CD4-positive, CD25-positive, alpha-beta regulatory T cell (primary cell): ENCODE measurements at regions not wholly inside any gene's neighbourhood (a gene's known extent, or its start where the extent isn't known, plus 50 kb on each side); places are given as distances from the start of the nearest gene placed in this dataset.

Experiments used
- ATAC-seq, 2 donors: fragments of 150-1000 bp; cut with Tn5 transposase; one replicate each; pipeline ENCODE4 v1.10.0; 2021; ENCODE audit warnings: low read depth in 2 of 2, moderate number of reproducible peaks in 2 of 2, moderate library complexity in 1 of 2
- DNase-seq, 3 donors: peaks; one replicate each; pipeline versions ENCODE4 v3.0.0 to v3.0.0-alpha.2; 2012 to 2022; ENCODE audit warnings: mixed read lengths in 1 of 3
- H3K27ac ChIP-seq: one replicate; pipeline ENCODE4 v1.7.0; 2013; ENCODE audit warnings: mild to moderate bottlenecking, low read length; ENCODE audit not compliant: insufficient read depth, poor library complexity, severe bottlenecking
- H3K27me3 ChIP-seq: one replicate; pipeline ENCODE4 v1.7.0; 2013; ENCODE audit warnings: low read length; ENCODE audit not compliant: control insufficient read depth, insufficient read depth
- H3K36me3 ChIP-seq: one replicate; pipeline ENCODE4 v1.7.0; 2013; ENCODE audit warnings: mild to moderate bottlenecking, low read length, moderate library complexity; ENCODE audit not compliant: control insufficient read depth, insufficient read depth
- H3K4me1 ChIP-seq: 2 replicates; pipeline ENCODE4 v1.7.0; 2013; ENCODE audit warnings: mild to moderate bottlenecking, low read length; ENCODE audit not compliant: insufficient read depth, control insufficient read depth, poor library complexity, severe bottlenecking
- H3K4me3 ChIP-seq: one replicate; pipeline ENCODE4 v1.7.0; 2013; ENCODE audit warnings: low read depth, mild to moderate bottlenecking, low read length, moderate library complexity
- H3K9me3 ChIP-seq, 2 experiments: 1 replicate in 1 of 2; 2 replicates in 1 of 2; pipeline ENCODE4 v1.7.0; 2013; ENCODE audit warnings: low read length in 2 of 2, mild to moderate bottlenecking in 1 of 2, moderate library complexity in 1 of 2; ENCODE audit not compliant: control insufficient read depth in 2 of 2
- H3K27ac Mint-ChIP-seq, 3 donors: one replicate each; pipeline ENCODE4 v1.8.0; 2020 to 2022; ENCODE audit warnings: mild to moderate bottlenecking in 3 of 3, mixed read lengths in 3 of 3, moderate library complexity in 2 of 3
- H3K27me3 Mint-ChIP-seq: one replicate; pipeline ENCODE4 v1.8.0; 2022; ENCODE audit warnings: mild to moderate bottlenecking, mixed read lengths
- H3K36me3 Mint-ChIP-seq: one replicate; pipeline ENCODE4 v1.8.0; 2020; ENCODE audit warnings: mixed read lengths
- H3K4me1 Mint-ChIP-seq, 4 donors: one replicate each; pipeline ENCODE4 v1.8.0; 2020 to 2022; ENCODE audit warnings: mixed read lengths in 4 of 4, mild to moderate bottlenecking in 1 of 4
- H3K4me3 Mint-ChIP-seq, 4 donors: one replicate each; pipeline ENCODE4 v1.8.0; 2020 to 2022; ENCODE audit warnings: mild to moderate bottlenecking in 4 of 4, mixed read lengths in 4 of 4, moderate library complexity in 3 of 4
- H3K9me3 Mint-ChIP-seq, 7 donors: one replicate each; pipeline ENCODE4 v1.8.0; 2020 to 2022; ENCODE audit warnings: mixed read lengths in 7 of 7, mild to moderate bottlenecking in 3 of 7, moderate library complexity in 2 of 7

DNA sequence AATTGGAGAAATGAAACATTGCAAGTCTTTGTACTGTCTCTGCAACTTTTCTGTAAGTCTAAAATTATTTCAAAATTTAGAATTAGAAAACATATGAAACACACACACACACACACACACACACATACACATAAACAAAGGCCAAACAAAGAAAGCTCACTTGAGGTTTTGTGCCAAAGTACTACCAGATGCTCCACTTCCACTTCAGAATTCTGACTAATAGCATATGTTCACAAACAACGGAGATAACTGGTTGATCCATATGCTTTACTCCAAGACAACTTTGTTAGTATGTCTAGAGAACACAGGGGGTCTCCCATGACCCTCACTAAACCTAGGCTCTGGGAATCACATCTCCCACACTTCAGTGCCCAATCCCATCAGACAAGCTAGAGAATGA is 133.8 kb upstream of the CLEC14A start:
- no peak for ATAC-seq
- H3K4me1 ChIP-seq: no peaks in the 10 kb centered on the region
- H3K27me3 Mint-ChIP-seq: no peaks in the 10 kb centered on the region
- H3K27ac Mint-ChIP-seq: no peak overlapping the region
- no peaks in the 10 kb centered on the region for H3K27me3 ChIP-seq
- no peaks in the 10 kb centered on the region for H3K4me1 Mint-ChIP-seq
- no peaks in the 10 kb centered on the region for H3K9me3 ChIP-seq
- no peak overlapping the region for H3K27ac ChIP-seq
- no peak overlapping the region for H3K4me3 Mint-ChIP-seq
- no peaks in the 10 kb centered on the region for H3K36me3 ChIP-seq
- H3K4me3 ChIP-seq: no peak overlapping the region
- DNase-seq: no peak
- peaks cover 0 to 11% (median 0%) of the 10 kb centered on the region in 7 donors for H3K9me3 Mint-ChIP-seq
- no peaks in the 10 kb centered on the region for H3K36me3 Mint-ChIP-seq

- Histone ChIP-seq H3K36me3 (no peaks in the 10 kb centered on the region), H3K9me3 (no peaks in the 10 kb centered on the region), H3K27me3 (no peaks in the 10 kb centered on the region), H3K4me3 (no peak overlapping the region), H3K4me1 (no peaks in the 10 kb centered on the region), H3K27ac (no peak overlapping the region)
- DNase-seq: no peak
- ATAC-seq: no peak
- H3K27me3 Mint-ChIP-seq: no peaks in the 10 kb centered on the region
- H3K27ac Mint-ChIP-seq: no peak overlapping the region
- peaks cover 0 to 6% (median 0%) of the 10 kb centered on the region in 7 donors for H3K9me3 Mint-ChIP-seq
- no peaks in the 10 kb centered on the region for H3K4me1 Mint-ChIP-seq
- no peak overlapping the region for H3K4me3 Mint-ChIP-seq
- no peaks in the 10 kb centered on the region for H3K36me3 Mint-ChIP-seq
These were observed 131.9 kb upstream of the CLEC14A start for GRCh38 chr14:38387821-38388220.

DNA sequence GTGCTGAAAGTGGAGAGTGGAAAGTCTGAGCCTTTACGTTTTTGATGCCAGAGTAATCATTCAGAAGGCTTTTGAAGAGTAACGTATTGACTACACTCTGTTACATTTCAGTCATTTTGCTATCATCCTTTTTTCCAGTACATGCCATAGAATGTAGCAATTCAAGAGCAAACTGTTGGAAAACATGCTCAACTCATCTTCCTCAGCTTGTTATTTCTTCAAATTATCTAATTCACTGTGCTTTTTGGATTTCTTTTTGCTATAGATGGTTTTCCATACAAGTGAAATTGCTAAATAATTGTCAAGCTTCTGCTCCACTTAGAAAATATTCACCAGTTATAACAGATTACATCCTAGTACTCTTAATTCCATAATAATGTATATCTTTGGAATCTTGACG is 129.9 kb upstream of the CLEC14A start:
- Mint-ChIP-seq H3K4me3 (no peak overlapping the region), H3K4me1 (no peaks in the 10 kb centered on the region), H3K9me3 (peaks cover 0 to 2% (median 0%) of the 10 kb centered on the region in 7 donors), H3K36me3 (no peaks in the 10 kb centered on the region), H3K27ac (no peak overlapping the region), H3K27me3 (no peaks in the 10 kb centered on the region)
- no peak for DNase-seq
- no peaks in the 10 kb centered on the region for H3K27me3 ChIP-seq
- no peaks in the 10 kb centered on the region for H3K4me1 ChIP-seq
- H3K9me3 ChIP-seq: no peaks in the 10 kb centered on the region
- no peak for ATAC-seq
- H3K27ac ChIP-seq: no peak overlapping the region
- H3K36me3 ChIP-seq: no peaks in the 10 kb centered on the region
- no peak overlapping the region for H3K4me3 ChIP-seq

GRCh38 chr14:38385343-38385742 is 129.4 kb upstream of the CLEC14A start:
- Mint-ChIP-seq H3K27me3 (no peaks in the 10 kb centered on the region), H3K36me3 (no peaks in the 10 kb centered on the region), H3K9me3 (peaks cover 0 to 2% (median 0%) of the 10 kb centered on the region in 7 donors), H3K4me1 (no peaks in the 10 kb centered on the region), H3K4me3 (no peak overlapping the region), H3K27ac (no peak overlapping the region)
- Histone ChIP-seq H3K36me3 (no peaks in the 10 kb centered on the region), H3K27ac (no peak overlapping the region), H3K27me3 (no peaks in the 10 kb centered on the region), H3K4me3 (no peak overlapping the region), H3K9me3 (no peaks in the 10 kb centered on the region), H3K4me1 (no peaks in the 10 kb centered on the region)
- no peak for ATAC-seq
- no peak for DNase-seq

GRCh38 chr14:38384741-38385140 is 128.8 kb upstream of the CLEC14A start:
- H3K36me3 ChIP-seq: no peaks in the 10 kb centered on the region
- no peaks in the 10 kb centered on the region for H3K4me1 ChIP-seq
- no peaks in the 10 kb centered on the region for H3K9me3 ChIP-seq
- no peak overlapping the region for H3K27ac Mint-ChIP-seq
- no peak for ATAC-seq
- no peak for DNase-seq
- H3K9me3 Mint-ChIP-seq: peaks cover 0 to 6% (median 0%) of the 10 kb centered on the region in 7 donors
- no peaks in the 10 kb centered on the region for H3K36me3 Mint-ChIP-seq
- no peaks in the 10 kb centered on the region for H3K27me3 Mint-ChIP-seq
- no peaks in the 10 kb centered on the region for H3K27me3 ChIP-seq
- no peak overlapping the region for H3K4me3 Mint-ChIP-seq
- no peak overlapping the region for H3K4me3 ChIP-seq
- H3K4me1 Mint-ChIP-seq: no peaks in the 10 kb centered on the region
- H3K27ac ChIP-seq: no peak overlapping the region

- no peaks in the 10 kb centered on the region for H3K27me3 Mint-ChIP-seq
- H3K9me3 Mint-ChIP-seq: peaks cover 0 to 6% (median 0%) of the 10 kb centered on the region in 7 donors
- Histone ChIP-seq H3K9me3 (no peaks in the 10 kb centered on the region), H3K36me3 (no peaks in the 10 kb centered on the region), H3K27me3 (no peaks in the 10 kb centered on the region), H3K4me1 (no peaks in the 10 kb centered on the region), H3K27ac (no peak overlapping the region), H3K4me3 (no peak overlapping the region)
- no peak for ATAC-seq
- H3K4me1 Mint-ChIP-seq: no peaks in the 10 kb centered on the region
- H3K36me3 Mint-ChIP-seq: no peaks in the 10 kb centered on the region
- H3K27ac Mint-ChIP-seq: no peak overlapping the region
- no peak for DNase-seq
- H3K4me3 Mint-ChIP-seq: no peak overlapping the region
These were observed 112.0 kb upstream of the CLEC14A start for GRCh38 chr14:38367922-38368321.

GRCh38 chr14:38366374-38366773 is 110.5 kb upstream of the CLEC14A start:
- no peak overlapping the region for H3K4me3 ChIP-seq
- H3K27ac ChIP-seq: no peak overlapping the region
- Mint-ChIP-seq H3K27ac (no peak overlapping the region), H3K36me3 (no peaks in the 10 kb centered on the region), H3K4me3 (no peak overlapping the region), H3K9me3 (peaks cover 0 to 4% (median 0%) of the 10 kb centered on the region in 7 donors), H3K4me1 (no peaks in the 10 kb centered on the region), H3K27me3 (no peaks in the 10 kb centered on the region)
- no peaks in the 10 kb centered on the region for H3K4me1 ChIP-seq
- DNase-seq (no peak), ATAC-seq (no peak)
- no peaks in the 10 kb centered on the region for H3K36me3 ChIP-seq
- H3K9me3 ChIP-seq: no peaks in the 10 kb centered on the region
- no peaks in the 10 kb centered on the region for H3K27me3 ChIP-seq

GRCh38 chr14:38363217-38363616 is 107.3 kb upstream of the CLEC14A start:
- H3K4me3 ChIP-seq: no peak overlapping the region
- ATAC-seq (no peak), DNase-seq (no peak)
- no peaks in the 10 kb centered on the region for H3K4me1 ChIP-seq
- no peaks in the 10 kb centered on the region for H3K9me3 ChIP-seq
- no peak overlapping the region for H3K27ac ChIP-seq
- H3K36me3 ChIP-seq: no peaks in the 10 kb centered on the region
- no peaks in the 10 kb centered on the region for H3K27me3 ChIP-seq
- Mint-ChIP-seq H3K4me1 (no peaks in the 10 kb centered on the region), H3K4me3 (no peak overlapping the region), H3K9me3 (peaks cover 0 to 7% (median 0%) of the 10 kb centered on the region in 7 donors), H3K27me3 (no peaks in the 10 kb centered on the region), H3K36me3 (no peaks in the 10 kb centered on the region), H3K27ac (no peak overlapping the region)
